Retinal pigment epithelial cell (primary cell): ENCODE measurements at regions not wholly inside any gene's neighbourhood (a gene's known extent, or its start where the extent isn't known, plus 50 kb on each side); places are given as distances from the start of the nearest gene placed in this dataset.

Experiments
- DNase-seq: peaks from one replicate; pipeline ENCODE4 v3.0.0-alpha.2; 2010; ENCODE audit warnings: low read depth
- H3K4me3 ChIP-seq: 2 replicates; pipeline ENCODE4 v1.5.1; 2011; ENCODE audit warnings: mild to moderate bottlenecking, low read length, control low read depth, moderate library complexity
- CTCF ChIP-seq: conservative IDR thresholded peaks from 2 replicates; pipeline ENCODE4 v1.5.1; 2011; ENCODE audit warnings: low read depth, low read length, control low read depth, inconsistent platforms

- no peak for DNase-seq
- no peak for TF ChIP-seq CTCF
- no peak overlapping the region for H3K4me3 ChIP-seq
Observed at GRCh38 chr16:66254106-66254505, 112.4 kb upstream of the CDH5 start.

DNA sequence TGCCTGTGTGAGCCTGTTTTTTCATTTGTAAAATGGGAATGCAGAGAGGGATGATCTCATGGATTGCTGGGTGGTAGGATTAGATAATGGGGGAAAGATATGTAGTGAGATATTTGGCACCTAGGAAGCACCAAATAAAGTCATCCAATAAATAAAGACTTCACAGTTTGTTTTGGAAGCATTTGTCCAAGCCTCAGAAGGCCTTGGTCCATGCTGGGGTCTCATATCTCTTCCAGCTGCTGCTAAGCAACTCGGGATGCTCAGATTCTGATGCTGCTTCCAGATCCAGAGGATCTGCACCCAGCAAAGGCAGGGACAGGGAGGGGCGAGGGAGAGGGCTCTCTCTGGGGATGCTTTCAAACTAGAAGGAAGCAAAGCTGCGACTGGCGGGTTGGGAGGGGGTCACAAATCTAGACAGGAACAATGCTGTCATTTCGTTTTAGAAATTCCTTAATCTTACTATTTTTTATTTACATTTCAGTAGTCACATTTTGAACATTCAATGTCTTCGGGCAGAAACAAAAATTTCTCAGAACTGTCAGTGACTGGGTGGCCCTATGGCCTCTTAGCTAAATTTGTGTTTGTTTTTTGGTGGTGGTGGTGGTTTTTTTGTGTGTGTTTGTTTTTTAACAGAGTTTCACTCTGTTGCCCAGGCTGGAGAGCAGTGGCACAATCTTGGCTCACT lies 114.9 kb upstream of the CDH5 start:
- no peak overlapping the region for H3K4me3 ChIP-seq
- no peak for DNase-seq
- no peak for TF ChIP-seq CTCF

DNA sequence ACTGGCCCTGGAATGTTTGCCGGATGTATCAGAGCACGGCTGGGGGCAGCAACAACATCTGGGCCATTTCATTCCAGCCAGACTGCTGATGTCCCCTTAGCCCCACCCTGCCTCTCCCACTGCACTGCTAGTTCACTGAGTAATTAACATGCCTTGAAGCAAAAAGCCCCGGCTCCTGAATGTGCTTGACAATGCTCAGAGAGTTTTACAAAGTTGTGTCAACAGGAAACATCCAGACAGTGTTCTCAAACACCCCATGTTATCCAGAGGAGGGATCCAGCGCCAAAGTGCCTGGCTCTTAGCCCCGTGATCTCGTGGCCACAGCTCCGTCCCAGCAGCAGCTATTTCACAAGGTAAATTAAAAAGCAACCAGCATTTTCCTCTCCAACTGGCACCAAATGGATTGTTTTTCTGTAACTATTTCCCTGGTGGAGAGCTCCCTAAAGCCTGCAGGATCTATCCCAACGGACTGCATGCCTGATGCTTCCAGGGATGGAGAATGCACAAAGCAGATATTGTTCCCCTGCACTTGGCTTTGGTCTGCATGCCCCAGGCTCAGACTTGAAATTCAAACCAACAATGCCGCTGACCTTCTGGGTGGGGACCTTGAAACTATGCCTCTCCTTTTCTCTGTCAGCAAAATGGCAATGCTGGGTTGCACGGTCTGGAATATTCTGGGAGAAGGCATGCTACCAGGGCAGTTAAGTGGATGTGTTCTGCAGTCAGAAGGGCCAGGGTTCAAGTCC lies 115.6 kb upstream of the CDH5 start:
- no peak for DNase-seq
- no peak overlapping the region for H3K4me3 ChIP-seq
- no peak for TF ChIP-seq CTCF

GRCh38 chr16:66247516-66248481 lies 118.7 kb upstream of the CDH5 start:
- TF ChIP-seq CTCF: no peak
- H3K4me3 ChIP-seq: no peak overlapping the region
- DNase-seq: no peak

GRCh38 chr16:66245868-66246267 lies 120.6 kb upstream of the CDH5 start:
- DNase-seq: no peak
- no peak for TF ChIP-seq CTCF
- no peak overlapping the region for H3K4me3 ChIP-seq

- TF ChIP-seq CTCF: no peak
- no peak overlapping the region for H3K4me3 ChIP-seq
- DNase-seq: no peak
Observed at GRCh38 chr16:66245072-66245471, 121.4 kb upstream of the CDH5 start.
